Liver (tissue), 3 donors: ENCODE measurements at regions not wholly inside any gene's neighbourhood (a gene's known extent, or its start where the extent isn't known, plus 50 kb on each side); places are given as distances from the start of the nearest gene placed in this dataset.

ENCODE experiments used
- CTCF ChIP-seq: fragments of 150-350 bp; IDR thresholded peaks from 2 replicates; pipeline ENCODE4 v1.5.1; 2017; ENCODE audit warnings: improper control_type of control experiment, low read depth, low read length; ENCODE audit not compliant: missing input control
- EGR1 ChIP-seq, 2 donors: IDR thresholded peaks; 2 replicates each; pipeline ENCODE4 v1.6.1; 2016 to 2018; ENCODE audit warnings: antibody characterized with exemption in 2 of 2, low read depth in 2 of 2
- FOXA1 ChIP-seq: IDR thresholded peaks from 2 replicates; pipeline ENCODE4 v1.6.1; 2016; ENCODE audit warnings: antibody characterized with exemption
- GABPA ChIP-seq, 2 donors: IDR thresholded peaks in 1 of 2; conservative IDR thresholded peaks in 1 of 2; 2 replicates each; pipeline ENCODE4 v1.6.1; 2016; ENCODE audit warnings: antibody characterized with exemption in 2 of 2, mild to moderate bottlenecking in 1 of 2, moderate library complexity in 1 of 2
- JUND ChIP-seq, 2 donors: IDR thresholded peaks; 2 replicates each; pipeline ENCODE4 v1.6.1; 2016; ENCODE audit warnings: antibody characterized with exemption in 2 of 2
- MAX ChIP-seq: IDR thresholded peaks from 2 replicates; pipeline ENCODE4 v1.6.1; 2016; ENCODE audit warnings: antibody characterized with exemption
- RAD21 ChIP-seq, 2 donors: IDR thresholded peaks; 2 replicates each; pipeline ENCODE4 v1.6.1; 2016; ENCODE audit warnings: antibody characterized with exemption in 2 of 2, mild to moderate bottlenecking in 2 of 2
- REST ChIP-seq: IDR thresholded peaks from 2 replicates; pipeline ENCODE4 v1.6.1; 2016; ENCODE audit warnings: antibody characterized with exemption, mild to moderate bottlenecking
- TAF1 ChIP-seq: conservative IDR thresholded peaks from 2 replicates; pipeline ENCODE4 v1.6.1; 2016; ENCODE audit warnings: antibody characterized with exemption, mild to moderate bottlenecking
- donor health status: healthy.
- donor health status: healthy.

- TF ChIP-seq RAD21 (IDR thresholded peaks at IDR 0.05) (no peak), REST (no peak), GABPA (IDR thresholded peaks at IDR 0.05 in 1 of 2, conservative IDR thresholded peaks at IDR 0.05 in 1 of 2) (no peak), TAF1 (no peak), CTCF (no peak), EGR1 (IDR thresholded peaks at IDR 0.05; ENCODE audit: low read depth in 2 of 2) (no peak), JUND (IDR thresholded peaks at IDR 0.05) (no peak), MAX (no peak), FOXA1 (no peak)
These were observed 273.5 kb upstream of the CCNG1 start for GRCh38 chr5:163163858-163164257.
